Non-pigmented ciliary epithelial cell (primary cell): ENCODE measurements at regions not wholly inside any gene's neighbourhood (a gene's known extent, or its start where the extent isn't known, plus 50 kb on each side); places are given as distances from the start of the nearest gene placed in this dataset.
"Not testable (repeated sequence)": the region's sequence is repeated elsewhere in the genome, so short reads cannot be mapped to it uniquely, and the experiment has no call there.

ENCODE experiments used
- DNase-seq: peaks from one replicate; pipeline ENCODE4 v3.0.0-alpha.2; 2010; ENCODE audit warnings: low read depth

- DNase-seq: not testable (repeated sequence)
Observed at GRCh38 chr4:158407961-158408360, 113.7 kb upstream of the RXFP1 start.

GRCh38 chr4:158410272-158410671, 111.4 kb upstream of the RXFP1 start:
- DNase-seq: no peak

GRCh38 chr4:158411269-158411668, 110.4 kb upstream of the RXFP1 start:
- no peak for DNase-seq

GRCh38 chr4:158418679-158419078, 103.0 kb upstream of the RXFP1 start:
- DNase-seq: not testable (repeated sequence)

- DNase-seq: no peak
Observed at GRCh38 chr4:158420782-158421181, 100.9 kb upstream of the RXFP1 start.

GRCh38 chr4:158422546-158422945, 99.1 kb upstream of the RXFP1 start:
- DNase-seq: no peak

- DNase-seq: peak; percentile 13
Observed at GRCh38 chr4:158428242-158428641, 93.4 kb upstream of the RXFP1 start.

- DNase-seq: no peak
Observed at GRCh38 chr4:158442736-158443135, 78.9 kb upstream of the RXFP1 start.

- DNase-seq: no peak
Observed at GRCh38 chr4:158443731-158444130, 78.0 kb upstream of the RXFP1 start.

- DNase-seq: no peak
Observed at GRCh38 chr4:158444621-158445020, 77.1 kb upstream of the RXFP1 start.

GRCh38 chr4:158446106-158446505, 75.6 kb upstream of the RXFP1 start:
- no peak for DNase-seq

- DNase-seq: no peak
Observed at GRCh38 chr4:158450741-158451140, 70.9 kb upstream of the RXFP1 start.

- not testable (repeated sequence) for DNase-seq
Observed at GRCh38 chr4:158452116-158452515, 69.6 kb upstream of the RXFP1 start.

GRCh38 chr4:158458271-158458895, 63.3 kb upstream of the RXFP1 start:
- DNase-seq: no peak

- no peak for DNase-seq
Observed at GRCh38 chr4:158459085-158459820, 62.4 kb upstream of the RXFP1 start.

GRCh38 chr4:158461336-158461735, 60.3 kb upstream of the RXFP1 start:
- no peak for DNase-seq

GRCh38 chr4:158462611-158463010, 59.1 kb upstream of the RXFP1 start:
- DNase-seq: no peak
